Liver (tissue), 8 donors: ENCODE measurements at regions not wholly inside any gene's neighbourhood (a gene's known extent, or its start where the extent isn't known, plus 50 kb on each side); places are given as distances from the start of the nearest gene placed in this dataset.

ENCODE experiments used
- DNase-seq: peaks from one replicate; pipeline ENCODE4 v3.0.0-alpha.2; 2017; ENCODE audit warnings: low spot score
- H3K27ac ChIP-seq, 2 donors: one replicate each; pipeline ENCODE4 v1.7.0; 2013; ENCODE audit warnings: inconsistent platforms in 2 of 2, low read length in 2 of 2, control low read depth in 1 of 2, low read depth in 1 of 2, mild to moderate bottlenecking in 1 of 2
- H3K27me3 ChIP-seq, 4 donors: one replicate each; pipeline versions ENCODE4 v1.6.1 to v1.7.0; 2013; ENCODE audit warnings: low read length in 3 of 4, inconsistent platforms in 1 of 4, mild to moderate bottlenecking in 1 of 4, moderate library complexity in 1 of 4; ENCODE audit not compliant: control insufficient read depth in 4 of 4, insufficient read depth in 4 of 4
- H3K36me3 ChIP-seq, 4 donors: one replicate each; pipeline versions ENCODE4 v1.6.1 to v1.7.0; 2013; ENCODE audit warnings: low read length in 3 of 4, mild to moderate bottlenecking in 3 of 4, low read depth in 1 of 4, moderate library complexity in 1 of 4; ENCODE audit not compliant: control insufficient read depth in 4 of 4, insufficient read depth in 3 of 4
- H3K4me1 ChIP-seq, 4 donors: one replicate each; pipeline versions ENCODE4 v1.6.1 to v1.7.0; 2013; ENCODE audit warnings: low read length in 3 of 4, mild to moderate bottlenecking in 3 of 4, moderate library complexity in 1 of 4; ENCODE audit not compliant: control insufficient read depth in 4 of 4, insufficient read depth in 4 of 4
- H3K4me3 ChIP-seq, 3 donors: one replicate each; pipeline versions ENCODE4 v1.6.1 to v1.7.0; 2013; ENCODE audit warnings: low read length in 3 of 3, control low read depth in 1 of 3, low read depth in 1 of 3, mild to moderate bottlenecking in 1 of 3
- H3K9ac ChIP-seq, 2 donors: one replicate each; pipeline ENCODE4 v1.7.0; 2013; ENCODE audit warnings: low read length in 2 of 2, mild to moderate bottlenecking in 2 of 2, moderate library complexity in 2 of 2, control low read depth in 1 of 2, low read depth in 1 of 2
- H3K9me3 ChIP-seq, 4 donors: one replicate each; pipeline versions ENCODE4 v1.6.1 to v1.7.0; 2013; ENCODE audit warnings: low read length in 3 of 4; ENCODE audit not compliant: control insufficient read depth in 4 of 4
- EGR1 ChIP-seq, 2 donors: IDR thresholded peaks; 2 replicates each; pipeline ENCODE4 v1.6.1; 2016 to 2018; ENCODE audit warnings: antibody characterized with exemption in 2 of 2, low read depth in 2 of 2
- FOXA2 ChIP-seq: IDR thresholded peaks from 2 replicates; pipeline ENCODE4 v1.6.1; 2016; ENCODE audit warnings: antibody characterized with exemption
- HNF4A ChIP-seq, 2 donors: conservative IDR thresholded peaks; 2 replicates each; pipeline ENCODE4 v1.6.1; 2016; ENCODE audit warnings: antibody characterized with exemption in 2 of 2, mild to moderate bottlenecking in 2 of 2
- JUND ChIP-seq, 2 donors: IDR thresholded peaks; 2 replicates each; pipeline ENCODE4 v1.6.1; 2016; ENCODE audit warnings: antibody characterized with exemption in 2 of 2
- RAD21 ChIP-seq, 2 donors: IDR thresholded peaks; 2 replicates each; pipeline ENCODE4 v1.6.1; 2016; ENCODE audit warnings: antibody characterized with exemption in 2 of 2, mild to moderate bottlenecking in 2 of 2
- SP1 ChIP-seq: IDR thresholded peaks from 2 replicates; pipeline ENCODE4 v1.6.1; 2018; ENCODE audit warnings: antibody characterized with exemption, mild to moderate bottlenecking
- TAF1 ChIP-seq: conservative IDR thresholded peaks from 2 replicates; pipeline ENCODE4 v1.6.1; 2016; ENCODE audit warnings: antibody characterized with exemption, mild to moderate bottlenecking
- YY1 ChIP-seq: IDR thresholded peaks from 2 replicates; pipeline ENCODE4 v1.6.1; 2016; ENCODE audit warnings: antibody characterized with exemption, mild to moderate bottlenecking
- WGBS: extraction: QIAGEN DNeasy Blood & Tissue Kit; methylation state at CpG from one replicate; pipeline ENCODE4 v1.1.7; 2013; 5-methylcytosine and 5-hydroxymethylcytosine counted together
- TF ChIP-seq, protein P1 (sequence below): IDR thresholded peaks from 2 replicates; pipeline ENCODE4 v1.6.1; 2016; ENCODE audit warnings: antibody characterized with exemption
- TF ChIP-seq, protein P2 (sequence below): fragments of 150-350 bp; IDR thresholded peaks from 2 replicates; pipeline ENCODE4 v1.5.1; 2017; ENCODE audit warnings: improper control_type of control experiment, low read depth, low read length; ENCODE audit not compliant: missing input control
- TF ChIP-seq, protein P3 (sequence below): IDR thresholded peaks from 2 replicates; pipeline ENCODE4 v1.6.1; 2016; ENCODE audit warnings: antibody characterized with exemption, mild to moderate bottlenecking
- TF ChIP-seq, protein P4 (sequence below): IDR thresholded peaks from 2 replicates; pipeline ENCODE4 v1.6.1; 2016; ENCODE audit warnings: antibody characterized with exemption
- donor health status: healthy.
- donor health status: healthy.
- donor health status: healthy.
- donor health status: healthy.
- donor health status: healthy.

DNA sequence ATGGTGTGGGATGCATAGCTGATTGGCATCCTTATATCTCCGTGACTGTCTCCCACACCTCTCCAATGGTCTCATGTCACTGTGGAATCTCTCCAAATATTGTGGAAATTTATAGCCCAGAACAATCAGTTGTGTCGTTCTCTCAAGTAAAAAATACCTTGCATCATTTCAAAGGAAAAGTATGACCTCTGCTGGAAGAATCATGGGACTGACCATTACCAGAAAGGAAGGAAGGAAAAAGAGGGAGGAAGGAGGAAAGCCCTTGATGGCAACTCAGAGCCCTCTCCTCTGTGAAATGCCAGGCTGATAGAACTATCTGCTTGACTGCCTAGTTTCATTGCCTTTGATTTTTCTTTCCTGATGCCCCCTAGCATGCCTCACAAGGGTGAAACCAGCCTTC, 76.3 kb downstream of the FOXI2 start:
- Histone ChIP-seq H3K36me3 (no peaks in the 10 kb centered on the region), H3K9me3 (peaks cover 0 to 6% (median 2%) of the 10 kb centered on the region in 4 donors), H3K27ac (no peak overlapping the region), H3K4me1 (no peaks in the 10 kb centered on the region), H3K9ac (no peak overlapping the region), H3K27me3 (peaks cover 0 to 2% (median 0%) of the 10 kb centered on the region in 4 donors), H3K4me3 (no peak overlapping the region)
- WGBS: 34% methylated on average over 2 of the region's 2 CpGs
- DNase-seq: no peak
- TF ChIP-seq HNF4A (conservative IDR thresholded peaks at IDR 0.05) (no peak), SP1 (no peak), RAD21 (IDR thresholded peaks at IDR 0.05) (peak; percentile 20 to 42)
- TF ChIP-seq, protein P1, sequence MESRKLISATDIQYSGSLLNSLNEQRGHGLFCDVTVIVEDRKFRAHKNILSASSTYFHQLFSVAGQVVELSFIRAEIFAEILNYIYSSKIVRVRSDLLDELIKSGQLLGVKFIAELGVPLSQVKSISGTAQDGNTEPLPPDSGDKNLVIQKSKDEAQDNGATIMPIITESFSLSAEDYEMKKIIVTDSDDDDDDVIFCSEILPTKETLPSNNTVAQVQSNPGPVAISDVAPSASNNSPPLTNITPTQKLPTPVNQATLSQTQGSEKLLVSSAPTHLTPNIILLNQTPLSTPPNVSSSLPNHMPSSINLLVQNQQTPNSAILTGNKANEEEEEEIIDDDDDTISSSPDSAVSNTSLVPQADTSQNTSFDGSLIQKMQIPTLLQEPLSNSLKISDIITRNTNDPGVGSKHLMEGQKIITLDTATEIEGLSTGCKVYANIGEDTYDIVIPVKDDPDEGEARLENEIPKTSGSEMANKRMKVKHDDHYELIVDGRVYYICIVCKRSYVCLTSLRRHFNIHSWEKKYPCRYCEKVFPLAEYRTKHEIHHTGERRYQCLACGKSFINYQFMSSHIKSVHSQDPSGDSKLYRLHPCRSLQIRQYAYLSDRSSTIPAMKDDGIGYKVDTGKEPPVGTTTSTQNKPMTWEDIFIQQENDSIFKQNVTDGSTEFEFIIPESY: no peak

DNA sequence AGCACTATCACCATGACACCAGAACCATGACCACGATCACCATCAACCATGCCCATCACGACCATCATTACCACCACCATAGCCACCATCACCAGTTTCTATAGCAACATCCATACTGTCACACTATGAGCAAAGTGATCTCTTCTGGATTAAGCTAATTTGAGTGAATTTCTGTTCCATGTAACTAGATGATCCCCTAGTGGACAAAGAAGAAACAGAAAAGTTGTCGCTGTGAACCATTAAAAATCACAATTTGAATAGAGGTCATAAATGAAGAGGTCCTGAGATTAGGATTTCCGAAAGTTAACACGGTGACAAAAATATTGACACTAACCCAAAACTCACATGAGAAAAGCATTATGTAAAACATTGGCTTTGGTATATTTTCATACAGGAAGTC, 77.6 kb downstream of the CLRN3 start:
- Histone ChIP-seq H3K4me3 (no peak overlapping the region), H3K4me1 (no peaks in the 10 kb centered on the region), H3K27me3 (no peaks in the 10 kb centered on the region), H3K36me3 (no peaks in the 10 kb centered on the region), H3K9me3 (no peaks in the 10 kb centered on the region), H3K9ac (no peak overlapping the region), H3K27ac (no peak overlapping the region)
- DNase-seq: no peak
- WGBS: 73% methylated on average over 5 of the region's 5 CpGs
- TF ChIP-seq, protein P2, sequence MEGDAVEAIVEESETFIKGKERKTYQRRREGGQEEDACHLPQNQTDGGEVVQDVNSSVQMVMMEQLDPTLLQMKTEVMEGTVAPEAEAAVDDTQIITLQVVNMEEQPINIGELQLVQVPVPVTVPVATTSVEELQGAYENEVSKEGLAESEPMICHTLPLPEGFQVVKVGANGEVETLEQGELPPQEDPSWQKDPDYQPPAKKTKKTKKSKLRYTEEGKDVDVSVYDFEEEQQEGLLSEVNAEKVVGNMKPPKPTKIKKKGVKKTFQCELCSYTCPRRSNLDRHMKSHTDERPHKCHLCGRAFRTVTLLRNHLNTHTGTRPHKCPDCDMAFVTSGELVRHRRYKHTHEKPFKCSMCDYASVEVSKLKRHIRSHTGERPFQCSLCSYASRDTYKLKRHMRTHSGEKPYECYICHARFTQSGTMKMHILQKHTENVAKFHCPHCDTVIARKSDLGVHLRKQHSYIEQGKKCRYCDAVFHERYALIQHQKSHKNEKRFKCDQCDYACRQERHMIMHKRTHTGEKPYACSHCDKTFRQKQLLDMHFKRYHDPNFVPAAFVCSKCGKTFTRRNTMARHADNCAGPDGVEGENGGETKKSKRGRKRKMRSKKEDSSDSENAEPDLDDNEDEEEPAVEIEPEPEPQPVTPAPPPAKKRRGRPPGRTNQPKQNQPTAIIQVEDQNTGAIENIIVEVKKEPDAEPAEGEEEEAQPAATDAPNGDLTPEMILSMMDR: peak; percentile 2
- no peak for TF ChIP-seq TAF1
- TF ChIP-seq, protein P3, sequence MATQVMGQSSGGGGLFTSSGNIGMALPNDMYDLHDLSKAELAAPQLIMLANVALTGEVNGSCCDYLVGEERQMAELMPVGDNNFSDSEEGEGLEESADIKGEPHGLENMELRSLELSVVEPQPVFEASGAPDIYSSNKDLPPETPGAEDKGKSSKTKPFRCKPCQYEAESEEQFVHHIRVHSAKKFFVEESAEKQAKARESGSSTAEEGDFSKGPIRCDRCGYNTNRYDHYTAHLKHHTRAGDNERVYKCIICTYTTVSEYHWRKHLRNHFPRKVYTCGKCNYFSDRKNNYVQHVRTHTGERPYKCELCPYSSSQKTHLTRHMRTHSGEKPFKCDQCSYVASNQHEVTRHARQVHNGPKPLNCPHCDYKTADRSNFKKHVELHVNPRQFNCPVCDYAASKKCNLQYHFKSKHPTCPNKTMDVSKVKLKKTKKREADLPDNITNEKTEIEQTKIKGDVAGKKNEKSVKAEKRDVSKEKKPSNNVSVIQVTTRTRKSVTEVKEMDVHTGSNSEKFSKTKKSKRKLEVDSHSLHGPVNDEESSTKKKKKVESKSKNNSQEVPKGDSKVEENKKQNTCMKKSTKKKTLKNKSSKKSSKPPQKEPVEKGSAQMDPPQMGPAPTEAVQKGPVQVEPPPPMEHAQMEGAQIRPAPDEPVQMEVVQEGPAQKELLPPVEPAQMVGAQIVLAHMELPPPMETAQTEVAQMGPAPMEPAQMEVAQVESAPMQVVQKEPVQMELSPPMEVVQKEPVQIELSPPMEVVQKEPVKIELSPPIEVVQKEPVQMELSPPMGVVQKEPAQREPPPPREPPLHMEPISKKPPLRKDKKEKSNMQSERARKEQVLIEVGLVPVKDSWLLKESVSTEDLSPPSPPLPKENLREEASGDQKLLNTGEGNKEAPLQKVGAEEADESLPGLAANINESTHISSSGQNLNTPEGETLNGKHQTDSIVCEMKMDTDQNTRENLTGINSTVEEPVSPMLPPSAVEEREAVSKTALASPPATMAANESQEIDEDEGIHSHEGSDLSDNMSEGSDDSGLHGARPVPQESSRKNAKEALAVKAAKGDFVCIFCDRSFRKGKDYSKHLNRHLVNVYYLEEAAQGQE: no peak
- peak in 1 of 2 donors; percentile 15 for TF ChIP-seq RAD21 (IDR thresholded peaks at IDR 0.05)
- no peak for TF ChIP-seq YY1
- no peak for TF ChIP-seq EGR1 (IDR thresholded peaks at IDR 0.05; ENCODE audit: low read depth in 2 of 2)
- TF ChIP-seq, protein P4, sequence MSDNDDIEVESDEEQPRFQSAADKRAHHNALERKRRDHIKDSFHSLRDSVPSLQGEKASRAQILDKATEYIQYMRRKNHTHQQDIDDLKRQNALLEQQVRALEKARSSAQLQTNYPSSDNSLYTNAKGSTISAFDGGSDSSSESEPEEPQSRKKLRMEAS: no peak
- TF ChIP-seq JUND (IDR thresholded peaks at IDR 0.05): no peak
- no peak for TF ChIP-seq FOXA2
